ENCODE measurements at regions not wholly inside any gene's neighbourhood (a gene's known extent, or its start where the extent isn't known, plus 50 kb on each side); places are given as distances from the start of the nearest gene placed in this dataset.

DNA sequence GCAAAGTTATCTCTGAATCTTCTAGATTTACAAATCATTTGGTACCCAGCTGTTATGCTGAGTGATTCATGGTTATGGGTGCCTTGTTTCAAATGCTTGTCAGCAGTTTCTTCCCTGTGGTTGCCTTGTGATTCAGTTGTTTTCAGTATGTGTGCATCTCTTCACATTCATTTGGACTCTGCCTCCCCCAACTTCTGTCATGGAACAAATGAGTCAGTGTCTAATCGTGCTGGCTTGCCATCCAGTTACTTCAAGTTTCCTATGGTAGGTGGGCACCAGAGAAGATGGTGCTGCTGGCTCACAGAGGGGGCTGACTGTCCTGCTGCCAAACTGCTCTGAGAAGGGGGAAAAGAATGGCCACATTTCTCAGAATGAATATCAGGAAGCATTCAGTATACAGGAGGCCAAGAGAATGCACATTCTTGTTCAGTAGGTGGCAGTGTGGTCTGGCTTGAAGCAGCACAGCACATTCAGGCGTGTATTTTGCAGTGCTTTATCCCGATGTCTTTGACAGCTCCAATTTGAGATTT is 260.9 kb downstream of the GLUD2 start:
- TF ChIP-seq MYNN (tag by site-specific recombination; IDR thresholded peaks at IDR 0.05; ENCODE audit: borderline replicate concordance) (no peak), ZNF138 (tag by site-specific recombination; IDR thresholded peaks at IDR 0.05; ENCODE audit: borderline replicate concordance) (no peak), CTCF (tag by site-specific recombination; IDR thresholded peaks at IDR 0.05) (no peak), IKZF3 (tag by site-specific recombination; IDR thresholded peaks at IDR 0.05) (no peak), ZNF701 (tag by site-specific recombination; IDR thresholded peaks at IDR 0.05) (no peak), ZNF776 (tag by site-specific recombination; IDR thresholded peaks at IDR 0.05; ENCODE audit: borderline replicate concordance) (no peak), HOXA7 (CRISPR knock-in tag; IDR thresholded peaks at IDR 0.05; ENCODE audit: borderline replicate concordance) (no peak), ZFP41 (tag by site-specific recombination; IDR thresholded peaks at IDR 0.05; ENCODE audit: borderline replicate concordance) (no peak), ZNF133 (tag by site-specific recombination; IDR thresholded peaks at IDR 0.05) (no peak), TCF7L2 (IDR thresholded peaks at IDR 0.05; ENCODE audit: borderline replicate concordance, low read depth, low read length) (no peak), ZSCAN30 (tag by site-specific recombination; IDR thresholded peaks at IDR 0.05) (no peak)
